Hippocampal formation (tissue), 2 donors: ENCODE measurements at regions not wholly inside any gene's neighbourhood (a gene's known extent, or its start where the extent isn't known, plus 50 kb on each side); places are given as distances from the start of the nearest gene placed in this dataset.

Experiments used
- DNase-seq, 2 donors: peaks; one replicate each; lab custom pipeline; 2025; lab: John Stamatoyannopoulos, UW

GRCh38 chr2:81550277-81550676 is 1245.7 kb upstream of the LRRTM1 start:
- DNase-seq: no peak

GRCh38 chr2:81549646-81550045 is 1245.1 kb upstream of the LRRTM1 start:
- no peak for DNase-seq

GRCh38 chr2:81545626-81546025 is 1241.1 kb upstream of the LRRTM1 start:
- no peak for DNase-seq

GRCh38 chr2:81542119-81542518 is 1237.6 kb upstream of the LRRTM1 start:
- DNase-seq: no peak

GRCh38 chr2:81529944-81530343 is 1225.4 kb upstream of the LRRTM1 start:
- no peak for DNase-seq

- DNase-seq: no peak
Measured at GRCh38 chr2:81528852-81529480, 1224.4 kb upstream of the LRRTM1 start.

- no peak for DNase-seq
Measured at GRCh38 chr2:81523344-81523743, 1218.8 kb upstream of the LRRTM1 start.

- no peak for DNase-seq
Measured at GRCh38 chr2:81513328-81513727, 1208.8 kb upstream of the LRRTM1 start.

GRCh38 chr2:81505586-81505985 is 1201.0 kb upstream of the LRRTM1 start:
- no peak for DNase-seq

GRCh38 chr2:81495556-81495955 is 1191.0 kb upstream of the LRRTM1 start:
- no peak for DNase-seq

- DNase-seq: no peak
Measured at GRCh38 chr2:81483254-81483653, 1178.7 kb upstream of the LRRTM1 start.

GRCh38 chr2:81481994-81482368 is 1177.4 kb upstream of the LRRTM1 start:
- DNase-seq: no peak

- DNase-seq: no peak
Measured at GRCh38 chr2:81481242-81481993, 1176.9 kb upstream of the LRRTM1 start.

GRCh38 chr2:81467096-81467495 is 1162.5 kb upstream of the LRRTM1 start:
- no peak for DNase-seq

GRCh38 chr2:81462420-81462819 is 1157.9 kb upstream of the LRRTM1 start:
- DNase-seq: no peak

GRCh38 chr2:81445176-81445575 is 1140.6 kb upstream of the LRRTM1 start:
- no peak for DNase-seq

- no peak for DNase-seq
Measured at GRCh38 chr2:81437456-81438000, 1133.0 kb upstream of the LRRTM1 start.

- no peak for DNase-seq
Measured at GRCh38 chr2:81436256-81436655, 1131.7 kb upstream of the LRRTM1 start.

GRCh38 chr2:81412681-81413080 is 1108.1 kb upstream of the LRRTM1 start:
- no peak for DNase-seq

- no peak for DNase-seq
Measured at GRCh38 chr2:81403508-81403907, 1099.0 kb upstream of the LRRTM1 start.

GRCh38 chr2:81396417-81397019 is 1092.0 kb upstream of the LRRTM1 start:
- DNase-seq: no peak

GRCh38 chr2:81395746-81396145 is 1091.2 kb upstream of the LRRTM1 start:
- no peak for DNase-seq

GRCh38 chr2:81389203-81389602 is 1084.7 kb upstream of the LRRTM1 start:
- no peak for DNase-seq
